ENCODE measurements at regions not wholly inside any gene's neighbourhood (a gene's known extent, or its start where the extent isn't known, plus 50 kb on each side); places are given as distances from the start of the nearest gene placed in this dataset.

DNA sequence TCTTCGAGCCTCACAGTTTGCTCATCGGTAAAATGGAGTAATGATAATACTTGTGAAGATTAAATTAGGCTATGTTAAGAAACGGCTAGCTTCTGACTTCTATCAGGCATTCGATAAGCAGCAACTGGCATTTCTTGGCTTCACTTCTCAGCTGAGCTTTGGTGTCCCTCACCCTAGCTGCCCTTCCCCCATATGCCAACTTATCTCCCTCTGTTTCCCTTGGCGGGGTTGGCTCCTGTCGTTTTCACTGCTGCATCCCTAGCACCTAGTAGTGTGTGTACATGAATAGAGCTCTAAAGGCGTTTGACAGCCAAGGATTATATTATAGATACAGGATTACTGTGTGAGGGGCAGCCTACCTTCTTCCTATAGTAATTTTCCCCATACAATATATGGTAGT is 97.5 kb downstream of the TNFSF11 start:
- Histone ChIP-seq H3K9me3 (ENCODE audit: control insufficient read depth, insufficient read depth, low read depth, low read length) (no peaks in the 10 kb centered on the region), H4K20me1 (ENCODE audit: control insufficient read depth, extremely low read depth, insufficient read depth, low read length) (no peaks in the 10 kb centered on the region), H3K27me3 (ENCODE audit: control insufficient read depth, insufficient read depth, low read length) (no peaks in the 10 kb centered on the region), H2AFZ (ENCODE audit: low read length) (no peak overlapping the region), H3K36me3 (ENCODE audit: control insufficient read depth, insufficient read depth, low read length) (no peaks in the 10 kb centered on the region), H3K79me2 (ENCODE audit: control insufficient read depth, insufficient read depth, low read length) (no peaks in the 10 kb centered on the region), H3K4me2 (ENCODE audit: extremely low read depth, insufficient read depth, low read length) (no peak overlapping the region), H3K4me3 (replicated peaks in 1 of 4; ENCODE audit: control extremely low read depth in 1 of 4, insufficient read depth in 1 of 4, low read depth in 3 of 4, low read length in 4 of 4) (no peak overlapping the region), H3K27ac (ENCODE audit: insufficient read depth, low read length) (no peak overlapping the region), H3K4me1 (ENCODE audit: control insufficient read depth, extremely low read depth, insufficient read depth, low read length) (no peaks in the 10 kb centered on the region), H3K9ac (ENCODE audit: insufficient read depth, low read length) (no peak overlapping the region)
- TF ChIP-seq, protein P1, sequence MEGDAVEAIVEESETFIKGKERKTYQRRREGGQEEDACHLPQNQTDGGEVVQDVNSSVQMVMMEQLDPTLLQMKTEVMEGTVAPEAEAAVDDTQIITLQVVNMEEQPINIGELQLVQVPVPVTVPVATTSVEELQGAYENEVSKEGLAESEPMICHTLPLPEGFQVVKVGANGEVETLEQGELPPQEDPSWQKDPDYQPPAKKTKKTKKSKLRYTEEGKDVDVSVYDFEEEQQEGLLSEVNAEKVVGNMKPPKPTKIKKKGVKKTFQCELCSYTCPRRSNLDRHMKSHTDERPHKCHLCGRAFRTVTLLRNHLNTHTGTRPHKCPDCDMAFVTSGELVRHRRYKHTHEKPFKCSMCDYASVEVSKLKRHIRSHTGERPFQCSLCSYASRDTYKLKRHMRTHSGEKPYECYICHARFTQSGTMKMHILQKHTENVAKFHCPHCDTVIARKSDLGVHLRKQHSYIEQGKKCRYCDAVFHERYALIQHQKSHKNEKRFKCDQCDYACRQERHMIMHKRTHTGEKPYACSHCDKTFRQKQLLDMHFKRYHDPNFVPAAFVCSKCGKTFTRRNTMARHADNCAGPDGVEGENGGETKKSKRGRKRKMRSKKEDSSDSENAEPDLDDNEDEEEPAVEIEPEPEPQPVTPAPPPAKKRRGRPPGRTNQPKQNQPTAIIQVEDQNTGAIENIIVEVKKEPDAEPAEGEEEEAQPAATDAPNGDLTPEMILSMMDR (conservative IDR thresholded peaks at IDR 0.05 in 1 of 2, IDR thresholded peaks at IDR 0.05 in 1 of 2; ENCODE audit: low read depth in 1 of 2, low read length in 2 of 2), result no peak
- TF ChIP-seq EZH2 (IDR thresholded peaks at IDR 0.05; ENCODE audit: low read length, missing control alignments), result no peak
- no peak for DNase-seq (ENCODE audit: low read depth in 2 of 2)

DNA sequence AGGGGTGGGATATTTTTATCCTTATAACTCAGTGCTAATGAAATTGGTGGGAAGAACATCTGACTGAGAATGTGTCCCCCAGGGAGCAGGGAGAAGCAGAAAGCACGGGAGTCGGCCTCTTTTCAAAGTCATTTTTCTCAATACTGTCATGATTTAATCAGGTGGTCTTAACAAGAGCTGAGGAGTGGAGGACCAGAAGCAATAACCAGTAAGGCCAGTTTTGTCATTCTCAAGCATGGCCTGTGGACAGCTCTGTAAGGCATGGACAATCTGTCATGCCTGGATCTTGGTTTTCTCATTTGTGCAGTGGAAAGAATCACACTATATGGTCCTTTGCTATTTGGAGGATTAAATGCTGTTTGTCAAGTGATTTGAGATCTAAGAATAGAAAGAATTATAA is 99.7 kb downstream of the TNFSF11 start:
- Histone ChIP-seq H4K20me1 (ENCODE audit: control insufficient read depth, extremely low read depth, insufficient read depth, low read length) (no peaks in the 10 kb centered on the region), H3K9ac (ENCODE audit: insufficient read depth, low read length) (no peak overlapping the region), H3K4me1 (ENCODE audit: control insufficient read depth, extremely low read depth, insufficient read depth, low read length) (no peaks in the 10 kb centered on the region), H3K27me3 (ENCODE audit: control insufficient read depth, insufficient read depth, low read length) (no peaks in the 10 kb centered on the region), H3K4me2 (ENCODE audit: extremely low read depth, insufficient read depth, low read length) (no peak overlapping the region), H3K4me3 (replicated peaks in 1 of 4; ENCODE audit: control extremely low read depth in 1 of 4, insufficient read depth in 1 of 4, low read depth in 3 of 4, low read length in 4 of 4) (no peak overlapping the region), H3K79me2 (ENCODE audit: control insufficient read depth, insufficient read depth, low read length) (no peaks in the 10 kb centered on the region), H3K9me3 (ENCODE audit: control insufficient read depth, insufficient read depth, low read depth, low read length) (no peaks in the 10 kb centered on the region), H3K27ac (ENCODE audit: insufficient read depth, low read length) (no peak overlapping the region), H3K36me3 (ENCODE audit: control insufficient read depth, insufficient read depth, low read length) (no peaks in the 10 kb centered on the region), H2AFZ (ENCODE audit: low read length) (no peak overlapping the region)
- TF ChIP-seq EZH2 (IDR thresholded peaks at IDR 0.05; ENCODE audit: low read length, missing control alignments), result no peak
- TF ChIP-seq, protein P1 (conservative IDR thresholded peaks at IDR 0.05 in 1 of 2, IDR thresholded peaks at IDR 0.05 in 1 of 2; ENCODE audit: low read depth in 1 of 2, low read length in 2 of 2), result no peak
- no peak for DNase-seq (ENCODE audit: low read depth in 2 of 2)

DNA sequence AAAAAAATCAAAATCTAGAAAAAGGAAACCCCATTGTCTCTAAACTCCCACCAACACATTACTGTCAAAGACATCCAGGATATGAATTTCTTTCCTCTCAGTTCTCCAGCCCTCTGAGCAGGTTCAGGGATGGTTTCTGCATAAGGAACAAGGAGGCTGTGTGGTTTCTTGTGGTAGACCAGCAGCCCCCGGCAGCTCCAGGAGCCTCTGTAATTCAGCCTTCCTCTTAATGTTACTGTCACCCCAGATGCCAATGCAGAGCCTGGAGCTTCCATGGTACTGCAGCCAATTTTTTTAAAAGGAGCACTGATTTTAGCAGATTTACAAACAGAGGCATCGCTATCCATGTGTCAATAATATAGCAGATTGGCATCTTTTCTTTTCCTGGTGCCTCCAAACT is 100.6 kb upstream of the FAM216B start:
- Histone ChIP-seq H4K20me1 (ENCODE audit: control insufficient read depth, extremely low read depth, insufficient read depth, low read length) (no peaks in the 10 kb centered on the region), H3K9ac (ENCODE audit: insufficient read depth, low read length) (no peak overlapping the region), H3K79me2 (ENCODE audit: control insufficient read depth, insufficient read depth, low read length) (no peaks in the 10 kb centered on the region), H3K9me3 (ENCODE audit: control insufficient read depth, insufficient read depth, low read depth, low read length) (no peaks in the 10 kb centered on the region), H2AFZ (ENCODE audit: low read length) (no peak overlapping the region), H3K4me3 (replicated peaks in 1 of 4; ENCODE audit: control extremely low read depth in 1 of 4, insufficient read depth in 1 of 4, low read depth in 3 of 4, low read length in 4 of 4) (no peak overlapping the region), H3K36me3 (ENCODE audit: control insufficient read depth, insufficient read depth, low read length) (no peaks in the 10 kb centered on the region), H3K4me2 (ENCODE audit: extremely low read depth, insufficient read depth, low read length) (no peak overlapping the region), H3K4me1 (ENCODE audit: control insufficient read depth, extremely low read depth, insufficient read depth, low read length) (no peaks in the 10 kb centered on the region), H3K27ac (ENCODE audit: insufficient read depth, low read length) (no peak overlapping the region), H3K27me3 (ENCODE audit: control insufficient read depth, insufficient read depth, low read length) (no peaks in the 10 kb centered on the region)
- DNase-seq (ENCODE audit: low read depth in 2 of 2), result no peak
- TF ChIP-seq, protein P1 (conservative IDR thresholded peaks at IDR 0.05 in 1 of 2, IDR thresholded peaks at IDR 0.05 in 1 of 2; ENCODE audit: low read depth in 1 of 2, low read length in 2 of 2), result no peak
- no peak for TF ChIP-seq EZH2 (IDR thresholded peaks at IDR 0.05; ENCODE audit: low read length, missing control alignments)
